MM.1S (cell line): ENCODE measurements at regions not wholly inside any gene's neighbourhood (a gene's known extent, or its start where the extent isn't known, plus 50 kb on each side); places are given as distances from the start of the nearest gene placed in this dataset.

Experiments used
- DNase-seq: peaks from one replicate; pipeline ENCODE4 v3.0.0-alpha.2; 2015
- H2AFZ ChIP-seq: fragments of 300-600 bp; sonication (generic); 2 replicates; pipeline ENCODE4 v1.6.0; 2016; ENCODE audit warnings: antibody characterized with exemption, low read length
- H3F3A ChIP-seq: fragments of 300-600 bp; sonication (generic); 2 replicates; pipeline ENCODE4 v1.6.1; 2016; ENCODE audit warnings: mild to moderate bottlenecking, antibody characterized with exemption, low read length, moderate library complexity, mixed read lengths; ENCODE audit not compliant: insufficient read depth
- H3K27ac ChIP-seq: fragments of 300-600 bp; sonication (generic); 2 replicates; pipeline ENCODE4 v1.5.1; 2016; ENCODE audit warnings: mild to moderate bottlenecking, low read length
- H3K27me3 ChIP-seq: fragments of 300-600 bp; sonication (generic); replicated peaks from 2 replicates; pipeline ENCODE4 v1.6.0; 2016; ENCODE audit warnings: low read length; ENCODE audit not compliant: insufficient read depth
- H3K36me3 ChIP-seq: fragments of 300-600 bp; sonication (generic); replicated peaks from 2 replicates; pipeline ENCODE4 v1.6.1; 2016; ENCODE audit warnings: mild to moderate bottlenecking, low read length, mixed read lengths; ENCODE audit not compliant: insufficient read depth
- H3K4me1 ChIP-seq: fragments of 300-600 bp; sonication (generic); 2 replicates; pipeline ENCODE4 v1.6.1; 2016; ENCODE audit warnings: low read length, mixed read lengths
- H3K4me2 ChIP-seq: fragments of 300-600 bp; sonication (generic); 2 replicates; pipeline ENCODE4 v1.6.0; 2016; ENCODE audit warnings: low read depth, low read length
- H3K4me3 ChIP-seq: fragments of 300-600 bp; sonication (generic); 2 replicates; pipeline ENCODE4 v1.5.1; 2016; ENCODE audit warnings: low read length, mixed read lengths
- H3K79me2 ChIP-seq: fragments of 300-600 bp; sonication (generic); 2 replicates; pipeline ENCODE4 v1.6.1; 2016; ENCODE audit warnings: mixed run types, low read length, mixed read lengths
- H3K9ac ChIP-seq: fragments of 300-600 bp; sonication (generic); 2 replicates; pipeline ENCODE4 v1.6.1; 2016; ENCODE audit warnings: low read length, mixed read lengths
- H3K9me2 ChIP-seq: fragments of 300-600 bp; sonication (generic); replicated peaks from 2 replicates; pipeline ENCODE4 v1.6.1; 2016; ENCODE audit warnings: mild to moderate bottlenecking, low read length, mixed read lengths; ENCODE audit not compliant: insufficient read depth
- H3K9me3 ChIP-seq: fragments of 300-600 bp; sonication (generic); replicated peaks from 2 replicates; pipeline ENCODE4 v1.6.1; 2016; ENCODE audit warnings: mild to moderate bottlenecking, low read length, mixed read lengths; ENCODE audit not compliant: insufficient read depth
- H4K20me1 ChIP-seq: fragments of 300-600 bp; sonication (generic); 2 replicates; pipeline ENCODE4 v1.6.1; 2016; ENCODE audit warnings: mild to moderate bottlenecking, low read length, moderate library complexity, mixed read lengths; ENCODE audit not compliant: insufficient read depth
- EZH2 ChIP-seq: fragments of 300-600 bp; sonication (generic); optimal IDR thresholded peaks from 2 replicates; pipeline ENCODE3; 2017; ENCODE audit warnings: low read depth, mild to moderate bottlenecking, antibody characterized with exemption, low read length, mixed read lengths
- EZH2phosphoT487 ChIP-seq: fragments of 300-600 bp; sonication (generic); IDR thresholded peaks from 2 replicates; pipeline ENCODE4 v1.6.1; 2018; ENCODE audit warnings: antibody characterized with exemption, low read length
- TF ChIP-seq, protein P1 (sequence below): fragments of 300-600 bp; sonication (generic); IDR thresholded peaks from 2 replicates; pipeline ENCODE4 v1.5.1; 2016; ENCODE audit warnings: antibody characterized with exemption, low read length, mixed read lengths

DNA sequence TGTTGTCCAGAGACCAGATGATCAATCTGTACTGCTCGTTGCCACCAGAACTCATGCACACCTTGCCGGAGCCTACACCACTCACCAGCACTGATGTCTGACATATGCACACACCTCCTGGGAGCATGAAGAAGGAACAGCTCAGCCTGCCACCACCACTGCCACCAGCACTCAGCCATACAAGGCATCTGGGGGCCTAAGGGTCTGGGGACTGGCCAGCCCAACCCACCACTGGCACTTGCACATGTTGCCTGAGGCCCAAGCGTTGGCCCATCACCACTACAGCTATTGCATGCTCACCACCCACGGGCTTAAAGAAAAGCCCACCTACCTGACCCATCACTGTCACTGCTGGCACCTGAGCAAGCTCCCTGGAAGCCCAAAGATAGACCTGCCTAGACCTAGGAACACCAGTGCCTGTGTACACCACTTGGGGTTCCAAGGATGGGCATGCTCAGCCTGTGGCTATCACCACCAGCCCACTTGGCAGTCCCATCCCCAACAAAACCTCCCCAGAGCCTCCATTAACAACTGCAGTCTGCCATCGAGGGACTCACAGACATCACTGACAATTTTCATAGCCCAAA, 174.3 kb upstream of the GRID2 start:
- no peak overlapping the region for H3K4me2 ChIP-seq
- H3K27ac ChIP-seq: no peak overlapping the region
- no peaks in the 10 kb centered on the region for H3F3A ChIP-seq
- no peaks in the 10 kb centered on the region for H3K79me2 ChIP-seq
- no peaks in the 10 kb centered on the region for H3K9me3 ChIP-seq
- no peaks in the 10 kb centered on the region for H4K20me1 ChIP-seq
- TF ChIP-seq EZH2phosphoT487: no peak
- no peak for TF ChIP-seq EZH2
- TF ChIP-seq, protein P1, sequence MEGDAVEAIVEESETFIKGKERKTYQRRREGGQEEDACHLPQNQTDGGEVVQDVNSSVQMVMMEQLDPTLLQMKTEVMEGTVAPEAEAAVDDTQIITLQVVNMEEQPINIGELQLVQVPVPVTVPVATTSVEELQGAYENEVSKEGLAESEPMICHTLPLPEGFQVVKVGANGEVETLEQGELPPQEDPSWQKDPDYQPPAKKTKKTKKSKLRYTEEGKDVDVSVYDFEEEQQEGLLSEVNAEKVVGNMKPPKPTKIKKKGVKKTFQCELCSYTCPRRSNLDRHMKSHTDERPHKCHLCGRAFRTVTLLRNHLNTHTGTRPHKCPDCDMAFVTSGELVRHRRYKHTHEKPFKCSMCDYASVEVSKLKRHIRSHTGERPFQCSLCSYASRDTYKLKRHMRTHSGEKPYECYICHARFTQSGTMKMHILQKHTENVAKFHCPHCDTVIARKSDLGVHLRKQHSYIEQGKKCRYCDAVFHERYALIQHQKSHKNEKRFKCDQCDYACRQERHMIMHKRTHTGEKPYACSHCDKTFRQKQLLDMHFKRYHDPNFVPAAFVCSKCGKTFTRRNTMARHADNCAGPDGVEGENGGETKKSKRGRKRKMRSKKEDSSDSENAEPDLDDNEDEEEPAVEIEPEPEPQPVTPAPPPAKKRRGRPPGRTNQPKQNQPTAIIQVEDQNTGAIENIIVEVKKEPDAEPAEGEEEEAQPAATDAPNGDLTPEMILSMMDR: no peak
- no peaks in the 10 kb centered on the region for H3K27me3 ChIP-seq
- H3K9ac ChIP-seq: no peak overlapping the region
- no peak for DNase-seq
- no peak overlapping the region for H3K4me3 ChIP-seq
- no peaks in the 10 kb centered on the region for H3K9me2 ChIP-seq
- no peak overlapping the region for H2AFZ ChIP-seq
- H3K36me3 ChIP-seq: no peaks in the 10 kb centered on the region
- H3K4me1 ChIP-seq: no peaks in the 10 kb centered on the region

DNA sequence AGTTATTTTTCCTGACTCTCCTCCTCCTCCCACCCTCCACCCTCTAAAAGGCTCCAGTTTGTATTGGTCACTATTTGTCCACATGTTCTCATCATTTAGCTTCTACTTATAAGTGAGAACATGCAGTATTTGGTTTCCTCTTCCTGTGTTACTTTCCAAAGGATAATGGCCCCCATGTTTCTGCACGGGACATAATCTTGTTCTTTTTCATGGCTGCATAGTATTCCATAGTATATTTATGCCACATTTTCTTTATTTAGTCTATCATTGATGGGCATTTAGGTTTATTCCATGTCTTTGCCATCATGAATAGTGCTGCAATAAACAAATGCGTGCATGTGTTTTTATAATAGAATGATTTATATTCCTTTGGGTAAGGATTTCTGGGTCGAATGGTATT, 167.3 kb upstream of the GRID2 start:
- no peak overlapping the region for H3K27ac ChIP-seq
- H2AFZ ChIP-seq: no peak overlapping the region
- H3K36me3 ChIP-seq: no peaks in the 10 kb centered on the region
- DNase-seq: no peak
- H3K27me3 ChIP-seq: no peaks in the 10 kb centered on the region
- no peaks in the 10 kb centered on the region for H3K79me2 ChIP-seq
- H3K4me3 ChIP-seq: no peak overlapping the region
- H3K4me2 ChIP-seq: no peak overlapping the region
- H3K4me1 ChIP-seq: no peaks in the 10 kb centered on the region
- no peak for TF ChIP-seq EZH2phosphoT487
- TF ChIP-seq EZH2: no peak
- TF ChIP-seq, protein P1: no peak
- no peaks in the 10 kb centered on the region for H4K20me1 ChIP-seq
- H3F3A ChIP-seq: no peaks in the 10 kb centered on the region
- H3K9me2 ChIP-seq: no peaks in the 10 kb centered on the region
- no peaks in the 10 kb centered on the region for H3K9me3 ChIP-seq
- H3K9ac ChIP-seq: no peak overlapping the region

DNA sequence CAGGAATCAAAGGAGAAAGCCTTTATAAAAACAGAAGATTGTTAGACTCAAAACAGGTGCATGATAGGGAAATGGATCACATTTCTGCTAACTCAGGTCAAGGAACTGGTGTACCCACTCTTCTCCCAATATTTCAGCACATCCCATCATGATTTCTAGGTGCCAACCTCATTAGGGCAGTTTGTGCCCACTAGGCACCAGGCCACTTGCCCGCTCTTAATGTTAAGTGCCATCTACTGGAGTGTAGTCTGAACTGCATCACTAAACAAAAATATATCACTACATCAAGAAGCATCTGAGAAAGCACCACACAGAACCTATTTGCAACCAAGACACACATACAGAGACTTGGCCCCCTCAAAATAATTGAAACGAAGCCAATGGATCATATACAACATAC, 140.4 kb upstream of the GRID2 start:
- no peak overlapping the region for H2AFZ ChIP-seq
- TF ChIP-seq, protein P1: peak; percentile 42
- TF ChIP-seq EZH2 (no peak), EZH2phosphoT487 (no peak)
- H3K4me3 ChIP-seq: no peak overlapping the region
- no peaks in the 10 kb centered on the region for H3F3A ChIP-seq
- no peaks in the 10 kb centered on the region for H3K9me2 ChIP-seq
- H3K27me3 ChIP-seq: no peaks in the 10 kb centered on the region
- no peaks in the 10 kb centered on the region for H4K20me1 ChIP-seq
- H3K4me1 ChIP-seq: no peaks in the 10 kb centered on the region
- no peak overlapping the region for H3K4me2 ChIP-seq
- no peak overlapping the region for H3K9ac ChIP-seq
- peak; percentile 27 for DNase-seq
- no peaks in the 10 kb centered on the region for H3K9me3 ChIP-seq
- no peak overlapping the region for H3K27ac ChIP-seq
- no peaks in the 10 kb centered on the region for H3K36me3 ChIP-seq
- no peaks in the 10 kb centered on the region for H3K79me2 ChIP-seq
